ENCODE measurements at regions not wholly inside any gene's neighbourhood (a gene's known extent, or its start where the extent isn't known, plus 50 kb on each side); places are given as distances from the start of the nearest gene placed in this dataset.

DNA sequence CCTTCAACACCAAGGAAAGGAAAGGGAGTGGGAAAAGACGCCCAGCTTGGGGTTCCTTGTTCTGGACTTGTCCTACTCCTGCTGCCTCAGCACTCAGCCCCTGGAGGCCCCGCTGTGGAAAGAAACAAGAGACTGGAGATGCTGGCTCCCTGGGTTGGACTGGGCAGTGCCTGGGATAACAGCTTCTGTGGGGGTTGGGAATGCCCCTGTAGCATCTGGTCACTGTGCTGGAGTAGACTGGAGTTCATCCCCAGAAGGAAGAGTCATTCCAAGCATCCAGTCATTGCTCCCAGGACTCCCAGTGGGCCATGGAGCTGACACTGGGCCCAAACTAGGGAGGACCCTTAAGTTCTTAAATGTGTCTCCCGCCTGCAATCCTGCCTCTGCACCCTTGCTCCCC, 129.3 kb upstream of the HAAO start:
- TF ChIP-seq POLR2A (IDR thresholded peaks at IDR 0.05; ENCODE audit: low read depth, low read length) (no peak), TAF1 (IDR thresholded peaks at IDR 0.05; ENCODE audit: low read depth, low read length) (no peak), POLR2AphosphoS5 (IDR thresholded peaks at IDR 0.05; ENCODE audit: low read depth, low read length) (no peak), SPI1 (IDR thresholded peaks at IDR 0.05; ENCODE audit: low read depth, low read length) (no peak), PAX5 (IDR thresholded peaks at IDR 0.05; ENCODE audit: insufficient read depth, low read length, severe bottlenecking) (no peak)
